Esophagus muscularis mucosa (tissue), 4 donors: ENCODE measurements at regions not wholly inside any gene's neighbourhood (a gene's known extent, or its start where the extent isn't known, plus 50 kb on each side); places are given as distances from the start of the nearest gene placed in this dataset.

Experiments
- DNase-seq: peaks from one replicate; pipeline ENCODE4 v3.0.0-alpha.2; 2017; ENCODE audit errors: extremely low spot score
- H3K27ac ChIP-seq, 4 donors: fragments of 200-600 bp; sonication (generic); replicated peaks in 1 of 4; 1 replicate in 3 of 4; 2 replicates in 1 of 4; pipeline ENCODE4 v1.5.1; 2016 to 2019; ENCODE audit warnings: mild to moderate bottlenecking in 1 of 4
- H3K27me3 ChIP-seq, 4 donors: fragments of 200-600 bp; sonication (generic); one replicate each; pipeline versions ENCODE4 v1.5.1 to v1.6.0; 2016 to 2019
- H3K36me3 ChIP-seq, 4 donors: fragments of 200-600 bp; sonication (generic); one replicate each; pipeline ENCODE4 v1.5.1; 2016 to 2019
- H3K4me1 ChIP-seq, 4 donors: fragments of 200-600 bp; sonication (generic); one replicate each; pipeline ENCODE4 v1.5.1; 2016 to 2019
- H3K4me3 ChIP-seq, 4 donors: fragments of 200-600 bp; sonication (generic); 1 replicate in 2 of 4; 2 replicates in 2 of 4; pipeline ENCODE4 v1.5.1; 2016 to 2019; ENCODE audit warnings: mild to moderate bottlenecking in 4 of 4, moderate library complexity in 1 of 4
- H3K9me3 ChIP-seq, 4 donors: fragments of 200-600 bp; sonication (generic); 1 replicate in 3 of 4; 2 replicates in 1 of 4; pipeline ENCODE4 v1.5.1; 2016 to 2019
- CTCF ChIP-seq, 3 experiments: fragments of 200-600 bp in 2 of 3; fragments of 450-650 bp in 1 of 3; sonication (generic) in 2 of 3; IDR thresholded peaks; one replicate each; pipeline ENCODE4 v1.5.1; 2017 to 2019; ENCODE audit warnings: antibody characterized with exemption in 3 of 3, mild to moderate bottlenecking in 2 of 3, moderate library complexity in 1 of 3
- EP300 ChIP-seq: sonication (generic); formaldehyde crosslinking; IDR thresholded peaks from one replicate; pipeline ENCODE4 v1.6.1; 2017; ENCODE audit warnings: antibody characterized with exemption
- POLR2A ChIP-seq: fragments of 450-650 bp; IDR thresholded peaks from one replicate; pipeline ENCODE4 v1.6.1; 2017; ENCODE audit warnings: antibody characterized with exemption, moderate library complexity, mild to moderate bottlenecking, low read depth
- POLR2AphosphoS5 ChIP-seq, 2 donors: sonication (generic); formaldehyde crosslinking; IDR thresholded peaks; one replicate each; pipeline ENCODE4 v1.6.1; 2017; ENCODE audit warnings: antibody characterized with exemption in 2 of 2
- WGBS: methylation state at CpG from one replicate; pipeline ENCODE4 v1.1.5; 2018; 5-methylcytosine and 5-hydroxymethylcytosine counted together
- intact Hi-C: fragments of 100-400 bp; cut with DNase I; formaldehyde crosslinking; loops from one replicate; pipeline ENCODE4 v1.15.1; 2023

GRCh38 chr13:109357751-109358471 lies 428.5 kb downstream of the IRS2 start:
- no peaks in the 10 kb centered on the region for H3K27me3 ChIP-seq
- WGBS: 85% methylated on average over 16 of the region's 16 CpGs
- H3K36me3 ChIP-seq: no peaks in the 10 kb centered on the region
- no peak overlapping the region for H3K27ac ChIP-seq
- H3K4me3 ChIP-seq: no peak overlapping the region
- intact Hi-C loops: no loop called here
- TF ChIP-seq EP300 (no peak), POLR2AphosphoS5 (IDR thresholded peaks at IDR 0.05) (no peak), POLR2A (no peak), CTCF (IDR thresholded peaks at IDR 0.05) (no peak)
- H3K4me1 ChIP-seq: peaks cover 0 to 7% (median 0%) of the 10 kb centered on the region in 4 donors
- no peak for DNase-seq
- no peaks in the 10 kb centered on the region for H3K9me3 ChIP-seq

- Histone ChIP-seq H3K27ac (no peak overlapping the region), H3K4me3 (no peak overlapping the region), H3K4me1 (peaks cover 0 to 7% (median 0%) of the 10 kb centered on the region in 4 donors), H3K9me3 (no peaks in the 10 kb centered on the region), H3K36me3 (no peaks in the 10 kb centered on the region), H3K27me3 (no peaks in the 10 kb centered on the region)
- DNase-seq: no peak
- intact Hi-C loops: no loop called here
- 89% methylated on average over 21 of the region's 21 CpGs for WGBS
- TF ChIP-seq POLR2AphosphoS5 (IDR thresholded peaks at IDR 0.05) (no peak), POLR2A (no peak), CTCF (IDR thresholded peaks at IDR 0.05) (no peak), EP300 (no peak)
Observed at GRCh38 chr13:109355875-109356434, 430.4 kb downstream of the IRS2 start.

- Histone ChIP-seq H3K27ac (no peak overlapping the region), H3K4me1 (peaks cover 0 to 7% (median 0%) of the 10 kb centered on the region in 4 donors), H3K9me3 (no peaks in the 10 kb centered on the region), H3K4me3 (no peak overlapping the region), H3K27me3 (no peaks in the 10 kb centered on the region), H3K36me3 (no peaks in the 10 kb centered on the region)
- DNase-seq: no peak
- WGBS: 76% methylated on average over 4 of the region's 4 CpGs
- TF ChIP-seq POLR2AphosphoS5 (IDR thresholded peaks at IDR 0.05) (no peak), EP300 (no peak), CTCF (IDR thresholded peaks at IDR 0.05) (no peak)
- intact Hi-C loops: no loop called here
Observed at GRCh38 chr13:109355166-109355565, 431.2 kb downstream of the IRS2 start.

GRCh38 chr13:109351236-109351635 lies 435.1 kb downstream of the IRS2 start:
- Histone ChIP-seq H3K27ac (no peak overlapping the region), H3K4me1 (peaks cover 0 to 5% (median 0%) of the 10 kb centered on the region in 4 donors), H3K27me3 (no peaks in the 10 kb centered on the region), H3K4me3 (no peak overlapping the region), H3K9me3 (no peaks in the 10 kb centered on the region), H3K36me3 (no peaks in the 10 kb centered on the region)
- no peak for DNase-seq
- TF ChIP-seq CTCF (IDR thresholded peaks at IDR 0.05) (no peak), EP300 (no peak), POLR2A (no peak), POLR2AphosphoS5 (IDR thresholded peaks at IDR 0.05) (no peak)
- intact Hi-C loops: no loop called here
- 96% methylated on average over 1 of the region's 1 CpG for WGBS
